Testis (tissue), 2 donors: ENCODE measurements at regions not wholly inside any gene's neighbourhood (a gene's known extent, or its start where the extent isn't known, plus 50 kb on each side); places are given as distances from the start of the nearest gene placed in this dataset.

Experiments used
- CTCF ChIP-seq, 3 experiments: fragments of 450-650 bp in 2 of 3; fragments of 200-600 bp in 1 of 3; sonication (generic) in 1 of 3; IDR thresholded peaks; one replicate each; pipeline ENCODE4 v1.5.1; 2016 to 2019; ENCODE audit warnings: antibody characterized with exemption in 3 of 3, mild to moderate bottlenecking in 2 of 3, moderate library complexity in 1 of 3
- POLR2A ChIP-seq: fragments of 450-650 bp; IDR thresholded peaks from one replicate; pipeline ENCODE4 v1.6.1; 2017; ENCODE audit warnings: antibody characterized with exemption, mild to moderate bottlenecking, moderate library complexity

- TF ChIP-seq CTCF (IDR thresholded peaks at IDR 0.05) (no peak), POLR2A (no peak)
Observed at GRCh38 chr3:146974001-146974400, 368.9 kb upstream of the PLSCR5 start.
